Neural cell (in vitro differentiated cells): ENCODE measurements at regions not wholly inside any gene's neighbourhood (a gene's known extent, or its start where the extent isn't known, plus 50 kb on each side); places are given as distances from the start of the nearest gene placed in this dataset.

ENCODE experiments used
- H2AFZ ChIP-seq: fragments of 200-600, 300-800 bp; sonication (generic), shearing (Covaris generic); 2 replicates; pipeline ENCODE4 v1.6.0; 2014; ENCODE audit warnings: low read depth, mild to moderate bottlenecking, antibody characterized with exemption, low read length, moderate library complexity
- H3F3A ChIP-seq: fragments of 200-600 bp; shearing (Covaris generic); 2 replicates; pipeline ENCODE4 v1.6.1; 2016; ENCODE audit warnings: mild to moderate bottlenecking, moderate library complexity, mixed read lengths, antibody characterized with exemption, low read length; ENCODE audit not compliant: insufficient read depth, poor library complexity, severe bottlenecking
- H3K27ac ChIP-seq: fragments of 200-600, 300-800 bp; sonication (generic), shearing (Covaris generic); 2 replicates; pipeline ENCODE4 v1.5.1; 2014; ENCODE audit warnings: mild to moderate bottlenecking, low read length, moderate library complexity
- H3K27me3 ChIP-seq: fragments of 300-800, 200-600 bp; sonication (generic), shearing (Covaris generic); 2 replicates; pipeline ENCODE4 v1.6.0; 2014; ENCODE audit warnings: mild to moderate bottlenecking, low read depth, low read length, moderate library complexity; ENCODE audit not compliant: insufficient read depth
- H3K36me3 ChIP-seq: fragments of 300-800, 200-600 bp; sonication (generic), shearing (Covaris generic); 2 replicates; pipeline ENCODE4 v1.5.1; 2014; ENCODE audit warnings: mild to moderate bottlenecking, antibody characterized with exemption, low read length, moderate library complexity; ENCODE audit not compliant: insufficient read depth
- H3K4me2 ChIP-seq: fragments of 300-800, 200-600 bp; sonication (generic), shearing (Covaris generic); 2 replicates; pipeline ENCODE4 v1.6.0; 2014; ENCODE audit warnings: mild to moderate bottlenecking, low read length
- H3K4me3 ChIP-seq: fragments of 300-800, 200-600 bp; sonication (generic), shearing (Covaris generic); 2 replicates; pipeline ENCODE4 v1.5.1; 2014; ENCODE audit warnings: mild to moderate bottlenecking, low read length, moderate library complexity
- H3K79me2 ChIP-seq: fragments of 200-600 bp; shearing (Covaris generic); replicated peaks from 2 replicates; pipeline ENCODE4 v1.6.0; 2014; ENCODE audit warnings: mild to moderate bottlenecking, low read length, moderate library complexity; ENCODE audit not compliant: insufficient read depth
- H3K9ac ChIP-seq: fragments of 300-800, 200-600 bp; sonication (generic), shearing (Covaris generic); 2 replicates; pipeline ENCODE4 v1.6.1; 2016; ENCODE audit warnings: mild to moderate bottlenecking, low read length, mixed read lengths
- H3K9me2 ChIP-seq: fragments of 200-600 bp; shearing (Covaris generic); 2 replicates; pipeline ENCODE4 v1.6.1; 2016; ENCODE audit warnings: mild to moderate bottlenecking, low read length, mixed read lengths; ENCODE audit not compliant: insufficient read depth
- H3K9me3 ChIP-seq: fragments of 200-600, 300-800 bp; sonication (generic), shearing (Covaris generic); 2 replicates; pipeline ENCODE4 v1.6.1; 2016; ENCODE audit warnings: mild to moderate bottlenecking, mixed run types, low read length, moderate library complexity, mixed read lengths
- H4K20me1 ChIP-seq: fragments of 200-600 bp; shearing (Covaris generic); 2 replicates; pipeline ENCODE4 v1.6.1; 2016; ENCODE audit warnings: mild to moderate bottlenecking, mixed run types; ENCODE audit not compliant: insufficient read depth
- CTCF ChIP-seq: fragments of 450-650 bp; IDR thresholded peaks from 2 replicates; pipeline ENCODE4 v1.5.1; 2014; ENCODE audit warnings: antibody characterized with exemption, mild to moderate bottlenecking, moderate library complexity; ENCODE audit not compliant: poor library complexity, severe bottlenecking
- EP300 ChIP-seq: fragments of 450-650 bp; conservative IDR thresholded peaks from 2 replicates; pipeline ENCODE4 v1.6.1; 2014; ENCODE audit warnings: antibody characterized with exemption, mild to moderate bottlenecking, moderate library complexity; ENCODE audit not compliant: poor library complexity, severe bottlenecking
- EZH2 ChIP-seq: fragments of 200-600, 300-800 bp; shearing (Covaris generic), sonication (generic); IDR thresholded peaks from 2 replicates; pipeline ENCODE4 v1.6.1; 2014; ENCODE audit warnings: antibody characterized with exemption, low read length, borderline replicate concordance, mild to moderate bottlenecking; ENCODE audit not compliant: insufficient read depth, poor library complexity, severe bottlenecking
- MXI1 ChIP-seq: fragments of 450-650 bp; conservative IDR thresholded peaks from 2 replicates; pipeline ENCODE4 v1.6.1; 2014; ENCODE audit warnings: antibody characterized with exemption, mild to moderate bottlenecking; ENCODE audit not compliant: poor library complexity, severe bottlenecking
- POLR2AphosphoS5 ChIP-seq: IDR thresholded peaks from 2 replicates; pipeline ENCODE4 v1.6.1; 2012
- RAD21 ChIP-seq: fragments of 450-650 bp; conservative IDR thresholded peaks from 2 replicates; pipeline ENCODE4 v1.6.1; 2014; ENCODE audit warnings: antibody characterized with exemption, mild to moderate bottlenecking, moderate library complexity
- REST ChIP-seq: IDR thresholded peaks from 2 replicates; pipeline ENCODE4 v1.6.1; 2012; ENCODE audit warnings: borderline replicate concordance
- SMC3 ChIP-seq: fragments of 450-650 bp; conservative IDR thresholded peaks from 2 replicates; pipeline ENCODE4 v1.6.1; 2014; ENCODE audit warnings: antibody characterized with exemption, mild to moderate bottlenecking, moderate library complexity; ENCODE audit not compliant: poor library complexity
- TAF1 ChIP-seq: IDR thresholded peaks from 2 replicates; pipeline ENCODE4 v1.6.1; 2012; ENCODE audit warnings: low read depth

GRCh38 chr16:47995354-47995753, 160.4 kb downstream of the ABCC12 start:
- H3K79me2 ChIP-seq: no peaks in the 10 kb centered on the region
- no peaks in the 10 kb centered on the region for H4K20me1 ChIP-seq
- no peaks in the 10 kb centered on the region for H3F3A ChIP-seq
- H3K9me2 ChIP-seq: no peaks in the 10 kb centered on the region
- no peaks in the 10 kb centered on the region for H3K9me3 ChIP-seq
- TF ChIP-seq CTCF (no peak), REST (no peak), POLR2AphosphoS5 (no peak), SMC3 (no peak), MXI1 (no peak), EZH2 (no peak), EP300 (no peak), TAF1 (no peak), RAD21 (no peak)
- no peaks in the 10 kb centered on the region for H3K36me3 ChIP-seq
- H3K27ac ChIP-seq: no peak overlapping the region
- no peaks in the 10 kb centered on the region for H3K27me3 ChIP-seq
- no peak overlapping the region for H3K4me3 ChIP-seq
- H3K9ac ChIP-seq: no peak overlapping the region
- H3K4me2 ChIP-seq: no peak overlapping the region
- H2AFZ ChIP-seq: no peak overlapping the region

GRCh38 chr16:47991491-47991890, 164.3 kb downstream of the ABCC12 start:
- Histone ChIP-seq H3K79me2 (no peaks in the 10 kb centered on the region), H3F3A (no peaks in the 10 kb centered on the region), H3K9ac (no peak overlapping the region), H2AFZ (no peak overlapping the region), H3K27ac (no peak overlapping the region), H4K20me1 (no peaks in the 10 kb centered on the region), H3K9me3 (no peaks in the 10 kb centered on the region), H3K27me3 (no peaks in the 10 kb centered on the region), H3K36me3 (no peaks in the 10 kb centered on the region), H3K4me3 (no peak overlapping the region), H3K9me2 (no peaks in the 10 kb centered on the region), H3K4me2 (no peak overlapping the region)
- TF ChIP-seq EZH2: no peak
- no peak for TF ChIP-seq MXI1
- TF ChIP-seq EP300: peak; percentile 45
- peak; percentile 49 for TF ChIP-seq POLR2AphosphoS5
- no peak for TF ChIP-seq CTCF
